ENCODE measurements at regions not wholly inside any gene's neighbourhood (a gene's known extent, or its start where the extent isn't known, plus 50 kb on each side); places are given as distances from the start of the nearest gene placed in this dataset.

DNA sequence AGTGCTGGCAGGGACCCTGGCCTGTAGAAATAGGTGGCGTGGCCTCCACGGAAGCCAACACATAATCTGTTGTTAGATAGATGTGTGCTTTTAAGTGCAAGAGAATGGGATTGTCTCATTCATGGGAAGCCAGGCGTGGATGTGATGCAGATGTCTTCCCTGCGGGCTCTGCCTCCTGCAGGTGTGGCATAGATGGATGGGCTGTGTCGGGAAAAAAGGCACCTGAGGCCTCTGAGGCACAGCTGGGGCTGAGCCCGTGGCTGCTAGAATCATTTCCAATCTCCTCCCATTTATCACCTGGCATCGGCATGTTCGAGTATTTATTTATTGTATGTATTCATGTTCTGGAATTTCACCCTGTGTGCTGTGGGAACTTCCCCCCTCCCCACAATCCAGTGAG, 353.4 kb upstream of the AJAP1 start:
- TF ChIP-seq YY1 (IDR thresholded peaks at IDR 0.05) = no peak
- TF ChIP-seq TAF1 (conservative IDR thresholded peaks at IDR 0.05) = no peak
- TF ChIP-seq, protein P1, sequence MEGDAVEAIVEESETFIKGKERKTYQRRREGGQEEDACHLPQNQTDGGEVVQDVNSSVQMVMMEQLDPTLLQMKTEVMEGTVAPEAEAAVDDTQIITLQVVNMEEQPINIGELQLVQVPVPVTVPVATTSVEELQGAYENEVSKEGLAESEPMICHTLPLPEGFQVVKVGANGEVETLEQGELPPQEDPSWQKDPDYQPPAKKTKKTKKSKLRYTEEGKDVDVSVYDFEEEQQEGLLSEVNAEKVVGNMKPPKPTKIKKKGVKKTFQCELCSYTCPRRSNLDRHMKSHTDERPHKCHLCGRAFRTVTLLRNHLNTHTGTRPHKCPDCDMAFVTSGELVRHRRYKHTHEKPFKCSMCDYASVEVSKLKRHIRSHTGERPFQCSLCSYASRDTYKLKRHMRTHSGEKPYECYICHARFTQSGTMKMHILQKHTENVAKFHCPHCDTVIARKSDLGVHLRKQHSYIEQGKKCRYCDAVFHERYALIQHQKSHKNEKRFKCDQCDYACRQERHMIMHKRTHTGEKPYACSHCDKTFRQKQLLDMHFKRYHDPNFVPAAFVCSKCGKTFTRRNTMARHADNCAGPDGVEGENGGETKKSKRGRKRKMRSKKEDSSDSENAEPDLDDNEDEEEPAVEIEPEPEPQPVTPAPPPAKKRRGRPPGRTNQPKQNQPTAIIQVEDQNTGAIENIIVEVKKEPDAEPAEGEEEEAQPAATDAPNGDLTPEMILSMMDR (IDR thresholded peaks at IDR 0.05; ENCODE audit: low read depth, low read length, missing input control) = no peak
- no peak for TF ChIP-seq GABPA (IDR thresholded peaks at IDR 0.05 in 1 of 2, conservative IDR thresholded peaks at IDR 0.05 in 1 of 2)
- TF ChIP-seq JUND (IDR thresholded peaks at IDR 0.05) = no peak
- no peak for TF ChIP-seq EGR1 (IDR thresholded peaks at IDR 0.05; ENCODE audit: low read depth in 2 of 2)
- TF ChIP-seq, protein P2, sequence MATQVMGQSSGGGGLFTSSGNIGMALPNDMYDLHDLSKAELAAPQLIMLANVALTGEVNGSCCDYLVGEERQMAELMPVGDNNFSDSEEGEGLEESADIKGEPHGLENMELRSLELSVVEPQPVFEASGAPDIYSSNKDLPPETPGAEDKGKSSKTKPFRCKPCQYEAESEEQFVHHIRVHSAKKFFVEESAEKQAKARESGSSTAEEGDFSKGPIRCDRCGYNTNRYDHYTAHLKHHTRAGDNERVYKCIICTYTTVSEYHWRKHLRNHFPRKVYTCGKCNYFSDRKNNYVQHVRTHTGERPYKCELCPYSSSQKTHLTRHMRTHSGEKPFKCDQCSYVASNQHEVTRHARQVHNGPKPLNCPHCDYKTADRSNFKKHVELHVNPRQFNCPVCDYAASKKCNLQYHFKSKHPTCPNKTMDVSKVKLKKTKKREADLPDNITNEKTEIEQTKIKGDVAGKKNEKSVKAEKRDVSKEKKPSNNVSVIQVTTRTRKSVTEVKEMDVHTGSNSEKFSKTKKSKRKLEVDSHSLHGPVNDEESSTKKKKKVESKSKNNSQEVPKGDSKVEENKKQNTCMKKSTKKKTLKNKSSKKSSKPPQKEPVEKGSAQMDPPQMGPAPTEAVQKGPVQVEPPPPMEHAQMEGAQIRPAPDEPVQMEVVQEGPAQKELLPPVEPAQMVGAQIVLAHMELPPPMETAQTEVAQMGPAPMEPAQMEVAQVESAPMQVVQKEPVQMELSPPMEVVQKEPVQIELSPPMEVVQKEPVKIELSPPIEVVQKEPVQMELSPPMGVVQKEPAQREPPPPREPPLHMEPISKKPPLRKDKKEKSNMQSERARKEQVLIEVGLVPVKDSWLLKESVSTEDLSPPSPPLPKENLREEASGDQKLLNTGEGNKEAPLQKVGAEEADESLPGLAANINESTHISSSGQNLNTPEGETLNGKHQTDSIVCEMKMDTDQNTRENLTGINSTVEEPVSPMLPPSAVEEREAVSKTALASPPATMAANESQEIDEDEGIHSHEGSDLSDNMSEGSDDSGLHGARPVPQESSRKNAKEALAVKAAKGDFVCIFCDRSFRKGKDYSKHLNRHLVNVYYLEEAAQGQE (IDR thresholded peaks at IDR 0.05) = no peak
- no peak for TF ChIP-seq SP1 (IDR thresholded peaks at IDR 0.05)
